PC-3 (cell line): ENCODE measurements at regions not wholly inside any gene's neighbourhood (a gene's known extent, or its start where the extent isn't known, plus 50 kb on each side); places are given as distances from the start of the nearest gene placed in this dataset.
"Not testable (repeated sequence)": the region's sequence is repeated elsewhere in the genome, so short reads cannot be mapped to it uniquely, and the experiment has no call there.

Experiments
- EZH2 ChIP-seq: fragments of 300-600 bp; sonication (generic); IDR thresholded peaks from one replicate; pipeline ENCODE4 v1.6.1; 2017; ENCODE audit warnings: antibody characterized with exemption, mild to moderate bottlenecking, low read length; ENCODE audit not compliant: unreplicated experiment
- TF ChIP-seq, protein P1 (sequence below): fragments of 300-600 bp; sonication (generic); conservative IDR thresholded peaks from 2 replicates; pipeline ENCODE4 v1.5.1; 2017; ENCODE audit warnings: antibody characterized with exemption, low read depth, mild to moderate bottlenecking, low read length

DNA sequence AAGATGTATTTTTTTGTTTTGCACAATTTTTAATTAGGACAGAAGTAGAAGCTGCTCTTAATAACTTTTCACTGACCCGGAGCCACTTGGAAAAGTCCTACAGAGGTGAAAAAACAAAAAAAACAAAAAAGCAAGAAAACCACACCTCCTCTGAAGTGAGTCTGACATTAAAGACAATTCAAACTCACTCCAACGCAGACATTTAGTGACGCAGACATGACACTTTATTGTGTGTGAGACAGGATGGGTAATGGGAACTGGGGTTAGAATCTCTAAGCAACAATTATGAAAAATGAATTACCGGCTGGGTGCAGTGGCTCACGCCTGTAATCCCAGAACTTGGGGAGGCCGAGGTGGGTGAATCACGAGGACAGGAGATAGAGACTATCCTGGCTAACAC is 370.0 kb upstream of the SPATA31A3 start:
- TF ChIP-seq, protein P1, sequence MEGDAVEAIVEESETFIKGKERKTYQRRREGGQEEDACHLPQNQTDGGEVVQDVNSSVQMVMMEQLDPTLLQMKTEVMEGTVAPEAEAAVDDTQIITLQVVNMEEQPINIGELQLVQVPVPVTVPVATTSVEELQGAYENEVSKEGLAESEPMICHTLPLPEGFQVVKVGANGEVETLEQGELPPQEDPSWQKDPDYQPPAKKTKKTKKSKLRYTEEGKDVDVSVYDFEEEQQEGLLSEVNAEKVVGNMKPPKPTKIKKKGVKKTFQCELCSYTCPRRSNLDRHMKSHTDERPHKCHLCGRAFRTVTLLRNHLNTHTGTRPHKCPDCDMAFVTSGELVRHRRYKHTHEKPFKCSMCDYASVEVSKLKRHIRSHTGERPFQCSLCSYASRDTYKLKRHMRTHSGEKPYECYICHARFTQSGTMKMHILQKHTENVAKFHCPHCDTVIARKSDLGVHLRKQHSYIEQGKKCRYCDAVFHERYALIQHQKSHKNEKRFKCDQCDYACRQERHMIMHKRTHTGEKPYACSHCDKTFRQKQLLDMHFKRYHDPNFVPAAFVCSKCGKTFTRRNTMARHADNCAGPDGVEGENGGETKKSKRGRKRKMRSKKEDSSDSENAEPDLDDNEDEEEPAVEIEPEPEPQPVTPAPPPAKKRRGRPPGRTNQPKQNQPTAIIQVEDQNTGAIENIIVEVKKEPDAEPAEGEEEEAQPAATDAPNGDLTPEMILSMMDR, result not testable (repeated sequence)
- TF ChIP-seq EZH2, result not testable (repeated sequence)
